ENCODE measurements at regions not wholly inside any gene's neighbourhood (a gene's known extent, or its start where the extent isn't known, plus 50 kb on each side); places are given as distances from the start of the nearest gene placed in this dataset.

- no peak for TF ChIP-seq STAT1 (IDR thresholded peaks at IDR 0.05; ENCODE audit: unreplicated experiment)
- TF ChIP-seq, protein P1, sequence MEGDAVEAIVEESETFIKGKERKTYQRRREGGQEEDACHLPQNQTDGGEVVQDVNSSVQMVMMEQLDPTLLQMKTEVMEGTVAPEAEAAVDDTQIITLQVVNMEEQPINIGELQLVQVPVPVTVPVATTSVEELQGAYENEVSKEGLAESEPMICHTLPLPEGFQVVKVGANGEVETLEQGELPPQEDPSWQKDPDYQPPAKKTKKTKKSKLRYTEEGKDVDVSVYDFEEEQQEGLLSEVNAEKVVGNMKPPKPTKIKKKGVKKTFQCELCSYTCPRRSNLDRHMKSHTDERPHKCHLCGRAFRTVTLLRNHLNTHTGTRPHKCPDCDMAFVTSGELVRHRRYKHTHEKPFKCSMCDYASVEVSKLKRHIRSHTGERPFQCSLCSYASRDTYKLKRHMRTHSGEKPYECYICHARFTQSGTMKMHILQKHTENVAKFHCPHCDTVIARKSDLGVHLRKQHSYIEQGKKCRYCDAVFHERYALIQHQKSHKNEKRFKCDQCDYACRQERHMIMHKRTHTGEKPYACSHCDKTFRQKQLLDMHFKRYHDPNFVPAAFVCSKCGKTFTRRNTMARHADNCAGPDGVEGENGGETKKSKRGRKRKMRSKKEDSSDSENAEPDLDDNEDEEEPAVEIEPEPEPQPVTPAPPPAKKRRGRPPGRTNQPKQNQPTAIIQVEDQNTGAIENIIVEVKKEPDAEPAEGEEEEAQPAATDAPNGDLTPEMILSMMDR (conservative IDR thresholded peaks at IDR 0.05; ENCODE audit: low read depth in 2 of 2), result no peak
These were observed 79.3 kb upstream of the CD28 start for GRCh38 chr2:203626952-203627681.
